Pulmonary artery endothelial cell (primary cell): ENCODE measurements at regions not wholly inside any gene's neighbourhood (a gene's known extent, or its start where the extent isn't known, plus 50 kb on each side); places are given as distances from the start of the nearest gene placed in this dataset.

Experiments used
- DNase-seq: peaks from one replicate; pipeline ENCODE4 v3.0.0-alpha.2; 2011; ENCODE audit warnings: low read depth, low spot score

DNA sequence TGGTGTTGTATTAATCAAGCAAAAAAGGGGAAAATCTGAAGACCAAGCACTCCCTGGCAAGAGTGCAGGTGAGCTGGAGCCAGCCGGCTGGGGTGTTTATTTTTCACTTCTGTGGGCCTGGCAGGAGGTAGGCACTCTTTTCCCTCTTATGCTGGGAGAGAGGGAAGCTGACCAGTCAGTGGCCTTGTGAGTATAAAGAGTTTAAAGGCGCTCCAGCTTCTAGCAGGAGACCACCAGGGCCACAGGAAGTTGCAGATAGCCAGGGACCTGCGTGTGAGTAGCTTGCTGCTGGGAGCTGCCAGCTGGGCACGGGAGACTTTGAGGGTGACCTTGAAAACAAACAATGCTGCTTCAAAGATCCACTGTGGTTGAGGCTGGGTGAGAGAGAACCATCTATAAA is 217.4 kb upstream of the PWP1 start:
- DNase-seq, result no peak

DNA sequence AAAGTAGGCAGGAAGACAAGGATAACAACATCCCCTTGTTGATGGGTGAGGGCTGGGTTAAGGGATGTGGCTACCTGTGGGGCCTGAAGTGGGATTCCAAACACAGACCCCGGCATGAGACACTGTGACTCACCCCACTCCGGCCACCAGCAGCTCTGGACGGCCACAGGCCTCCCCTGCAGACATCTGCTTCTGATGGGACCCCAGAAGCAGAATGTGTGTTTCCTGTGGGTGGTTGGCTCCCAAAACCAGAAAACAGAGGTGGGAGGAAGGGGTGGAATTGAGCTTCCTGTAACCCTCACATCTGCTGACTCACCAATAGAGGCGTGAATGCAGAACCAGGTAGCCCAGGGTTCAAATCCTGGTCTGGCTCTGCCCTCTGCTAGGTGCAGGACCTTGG is 216.6 kb upstream of the PWP1 start:
- DNase-seq, result no peak

DNA sequence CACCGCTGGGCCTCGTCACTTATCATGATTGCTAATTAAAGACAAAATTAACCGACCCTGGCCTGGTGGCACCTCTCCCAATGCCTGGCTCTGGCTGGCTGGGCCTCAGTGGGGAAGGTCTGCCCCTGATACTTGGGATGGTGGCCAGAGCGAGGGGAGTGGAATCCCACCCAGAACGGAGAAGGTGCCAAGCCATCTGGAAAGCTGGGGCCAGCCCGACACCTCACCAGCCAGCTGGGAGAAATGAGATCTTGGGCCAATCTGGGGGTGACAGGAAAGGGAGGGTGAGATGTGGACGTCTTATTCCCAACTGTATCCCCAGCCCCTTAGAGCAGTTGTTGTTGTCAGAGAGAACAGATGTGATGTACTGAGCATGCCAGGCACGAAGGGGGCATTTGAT is 215.0 kb upstream of the PWP1 start:
- DNase-seq, result no peak

DNA sequence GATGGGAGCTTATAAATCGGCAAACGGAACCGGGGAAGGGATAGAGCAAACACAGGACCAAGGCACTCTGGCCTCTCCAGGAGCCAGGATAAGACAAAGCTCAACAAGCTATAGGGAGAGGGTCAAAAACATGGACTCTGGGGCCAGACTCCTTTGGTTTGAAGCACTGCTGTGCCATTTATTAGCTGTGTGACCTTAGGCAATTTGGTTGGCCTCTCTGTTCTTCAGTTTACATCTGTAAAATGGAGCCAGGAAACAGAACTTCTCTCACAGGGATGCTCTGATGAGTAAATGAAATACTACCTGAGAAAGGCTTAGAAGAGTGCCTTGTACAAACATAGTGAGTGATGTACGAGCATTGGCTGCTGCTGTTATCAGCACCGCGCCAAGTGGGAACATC is 213.3 kb upstream of the PWP1 start:
- no peak for DNase-seq

DNA sequence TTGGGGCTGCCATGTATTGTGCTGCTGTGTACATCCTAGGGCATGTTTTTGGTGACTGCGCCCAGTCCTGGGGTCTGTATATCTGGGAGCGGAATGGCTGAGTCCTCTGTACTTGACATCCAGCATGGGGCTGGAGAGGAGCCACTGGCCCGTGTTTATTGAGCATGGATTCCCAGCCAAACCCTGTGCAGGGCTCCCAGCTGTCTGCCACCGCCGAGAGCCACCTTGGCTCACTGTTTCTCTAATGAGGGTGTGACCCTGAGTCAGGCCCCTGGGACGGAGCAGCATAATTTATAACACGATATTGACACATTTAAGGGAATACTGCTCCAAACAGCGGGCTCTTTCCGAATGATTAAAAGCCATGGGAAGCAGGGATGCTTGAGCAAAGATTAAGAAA is 211.5 kb upstream of the PWP1 start:
- DNase-seq, result no peak

DNA sequence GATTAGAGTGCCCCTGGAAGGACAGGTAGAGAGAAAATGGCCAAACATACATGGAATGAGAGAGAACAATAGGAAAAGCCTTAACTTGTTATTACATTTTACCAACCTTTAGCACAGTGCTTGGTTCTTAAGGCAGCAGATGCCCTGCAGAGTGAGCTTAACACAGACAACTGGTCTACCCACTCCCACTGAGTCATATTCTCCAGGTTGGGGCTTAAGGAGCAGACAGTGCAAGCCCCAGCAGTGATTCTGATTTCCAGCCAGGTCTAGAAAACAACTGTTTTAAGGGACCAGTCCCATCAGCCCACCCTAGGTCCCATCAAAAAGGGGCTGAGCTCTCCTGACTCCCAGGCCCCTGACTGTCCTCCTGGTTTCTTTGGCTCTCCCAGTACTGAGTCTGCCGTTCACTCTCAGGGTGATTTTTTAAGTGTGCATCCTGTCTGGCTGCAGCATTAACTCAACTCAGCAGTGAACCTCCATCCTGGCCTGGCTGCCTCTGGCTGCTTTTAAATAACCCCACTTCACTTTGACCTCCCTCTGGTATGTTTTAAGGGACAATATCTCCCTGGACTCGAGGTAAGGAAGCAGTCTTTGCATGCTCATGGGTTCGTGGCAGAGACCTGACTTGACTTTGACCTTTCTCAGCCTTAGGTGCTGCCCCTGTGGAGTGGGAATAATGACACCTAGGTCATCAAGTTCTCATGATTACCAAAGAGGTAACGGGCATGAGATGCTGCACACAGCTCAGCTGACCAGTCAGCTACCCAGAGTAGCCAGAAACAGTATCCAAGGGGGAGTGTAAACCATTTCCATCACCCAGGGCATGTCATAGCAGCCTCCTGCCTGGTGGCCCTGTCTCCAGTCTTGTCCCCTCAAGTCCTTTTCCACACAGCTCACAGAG is 210.7 kb upstream of the PWP1 start:
- no peak for DNase-seq

DNA sequence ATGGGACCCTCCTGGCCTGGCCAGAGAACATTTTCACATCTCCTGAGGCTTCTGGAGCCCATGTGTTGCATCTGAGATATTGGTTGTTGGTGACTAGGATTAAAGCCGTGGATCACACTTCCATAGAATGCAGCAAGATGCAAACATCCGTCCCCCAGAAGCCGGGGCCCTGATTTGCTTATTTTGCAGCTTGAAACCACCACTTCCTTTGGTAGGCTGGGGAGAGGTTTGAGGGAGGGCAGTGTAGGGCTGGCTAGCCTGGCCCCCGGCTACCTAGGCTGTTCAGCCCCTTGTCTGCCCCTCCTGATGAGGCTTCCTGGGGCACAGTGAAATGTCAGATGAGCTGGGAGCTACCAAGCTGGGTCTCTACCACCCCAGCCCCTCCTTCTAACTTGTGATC is 209.7 kb upstream of the PWP1 start:
- DNase-seq, result no peak

DNA sequence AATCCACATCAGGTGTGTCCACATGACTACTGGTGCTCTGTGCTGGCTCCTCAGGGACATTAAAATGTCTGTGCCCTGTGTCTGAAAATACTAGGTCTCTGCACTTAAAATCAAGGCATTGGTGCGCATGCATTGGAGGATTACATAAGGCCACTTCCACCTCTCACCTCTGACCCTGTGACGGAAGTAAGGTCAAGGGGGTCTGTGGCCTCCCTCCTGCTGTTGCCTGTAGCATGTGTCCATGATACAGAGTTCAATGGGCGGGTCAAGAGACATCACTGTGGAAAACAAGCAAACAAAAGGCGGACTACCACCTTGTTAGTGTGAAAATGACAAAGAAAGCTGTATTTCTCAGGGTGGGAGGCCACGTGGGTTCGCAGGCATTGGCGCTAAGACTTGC is 208.6 kb upstream of the PWP1 start:
- no peak for DNase-seq

DNA sequence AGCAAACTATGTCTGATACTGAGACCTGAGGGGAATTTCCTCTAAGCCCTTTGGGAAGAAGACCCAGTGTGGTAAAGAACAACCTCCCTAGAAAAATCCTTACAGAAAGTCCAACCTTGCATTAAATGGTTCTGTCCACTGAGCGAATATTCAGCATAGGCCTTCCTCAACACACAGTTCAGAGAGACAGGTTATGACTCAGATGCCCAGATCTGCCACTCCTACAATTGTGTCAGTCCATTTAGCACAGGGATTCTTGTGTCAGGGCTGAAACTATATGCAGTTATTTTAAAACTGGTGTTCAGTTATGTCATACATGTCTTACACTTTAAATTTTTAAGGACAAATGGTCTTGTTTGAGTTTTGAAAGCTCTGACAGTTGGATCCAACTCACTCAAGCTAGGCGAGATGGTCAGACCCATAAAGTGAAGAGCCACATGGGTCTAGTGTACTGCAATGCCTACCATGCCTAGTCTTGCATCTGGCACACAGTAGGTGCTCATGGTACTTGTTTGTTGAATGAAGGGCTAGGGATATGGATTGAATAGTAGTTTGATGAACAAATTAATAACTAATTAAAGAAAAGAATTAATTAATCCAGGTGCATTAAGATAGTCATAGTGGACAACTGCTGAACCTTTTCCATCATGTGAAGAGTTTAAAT is 207.5 kb upstream of the PWP1 start:
- DNase-seq, result no peak

DNA sequence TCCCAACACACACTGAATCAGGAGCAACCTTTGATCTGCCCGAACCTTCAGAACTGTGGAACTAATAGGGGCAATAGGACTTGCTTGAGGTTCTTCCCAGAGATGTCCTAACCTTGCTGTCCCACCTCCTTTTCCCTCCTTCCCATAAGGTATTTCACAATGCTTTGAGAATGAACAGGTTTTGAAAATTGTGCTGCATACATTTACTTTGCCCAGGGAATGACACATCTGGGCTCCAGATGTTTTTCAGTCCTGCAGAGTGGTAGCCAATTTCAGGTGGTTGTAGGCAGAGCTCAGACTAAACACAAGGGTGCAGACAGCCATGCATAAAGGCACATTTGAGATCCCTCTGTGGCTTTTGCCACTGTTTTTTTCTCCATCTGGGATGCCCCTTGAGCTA is 206.7 kb upstream of the PWP1 start:
- no peak for DNase-seq

DNA sequence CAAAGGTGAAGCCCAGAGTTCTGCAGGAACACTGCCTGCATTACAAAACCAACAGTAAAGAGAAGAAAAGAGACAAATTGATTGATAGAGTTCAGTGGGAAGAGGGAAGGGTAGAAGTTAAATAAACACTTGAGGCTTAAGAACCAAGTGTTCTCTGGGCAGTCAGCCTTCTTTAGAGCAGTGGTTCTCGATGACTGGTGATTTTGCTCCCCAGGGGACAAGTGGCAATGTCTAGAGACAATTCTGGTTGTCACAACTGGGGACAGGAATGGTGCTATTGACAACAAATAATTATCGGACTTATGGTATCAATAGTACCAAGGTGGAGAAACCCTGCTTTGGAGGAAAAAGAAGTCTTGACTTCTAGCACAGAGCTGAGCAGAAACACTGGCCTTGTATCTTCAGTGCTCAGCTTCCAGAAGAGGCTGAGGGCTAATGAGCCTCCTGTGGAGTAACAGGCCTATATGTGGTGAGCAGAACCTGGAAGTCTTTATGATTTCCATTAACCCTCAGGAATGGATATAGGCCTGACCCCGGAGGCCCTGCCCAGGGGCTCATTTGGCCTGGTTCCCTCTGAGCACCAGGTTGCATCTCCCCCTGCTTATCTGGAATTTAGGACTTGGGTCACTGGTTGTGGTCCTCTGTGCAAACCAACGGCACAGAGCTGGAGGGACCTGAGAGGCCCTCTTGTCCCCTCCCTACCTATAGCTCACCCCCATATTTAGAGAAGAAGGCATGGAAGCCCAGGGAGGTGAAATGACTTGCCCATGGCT is 204.6 kb upstream of the PWP1 start:
- no peak for DNase-seq

DNA sequence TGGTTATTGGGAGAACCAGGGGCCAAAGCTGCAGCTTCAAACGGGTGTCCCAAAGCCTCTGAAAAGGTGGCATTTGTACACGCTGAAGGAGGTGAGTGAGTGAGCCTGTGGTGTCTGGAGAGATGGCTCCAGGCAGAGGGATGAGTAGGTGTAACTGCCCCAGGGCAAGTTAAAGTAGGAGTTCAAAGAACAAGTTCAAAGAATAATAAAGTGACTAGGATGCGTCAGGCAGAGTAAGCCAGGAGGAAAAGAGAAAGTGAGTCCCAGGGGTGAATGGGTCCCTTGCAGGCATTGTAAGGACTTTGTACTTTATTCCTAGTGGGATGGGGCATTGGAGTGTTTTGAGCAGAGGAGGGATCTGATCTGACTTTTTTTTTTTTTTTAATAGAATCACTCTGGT is 201.4 kb upstream of the PWP1 start:
- no peak for DNase-seq

DNA sequence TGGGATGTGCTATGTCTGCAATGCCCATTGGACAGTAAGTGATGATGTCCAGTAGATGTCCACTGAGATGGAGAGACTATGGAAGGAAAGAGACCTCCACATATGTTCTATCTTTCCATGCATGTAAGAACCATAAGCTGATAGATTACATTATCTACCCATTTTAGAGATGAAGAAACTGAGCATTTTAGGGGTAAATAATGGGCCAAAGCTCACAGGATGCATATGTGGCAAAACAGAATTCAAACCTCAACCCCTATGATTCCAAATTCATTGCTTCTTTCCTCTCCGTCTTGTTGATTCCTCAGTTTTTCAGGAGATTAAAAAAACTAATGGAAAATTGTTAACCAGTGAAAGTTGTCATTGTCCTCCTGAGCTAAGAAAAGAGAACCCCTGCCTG is 200.7 kb upstream of the PWP1 start:
- DNase-seq, result no peak

DNA sequence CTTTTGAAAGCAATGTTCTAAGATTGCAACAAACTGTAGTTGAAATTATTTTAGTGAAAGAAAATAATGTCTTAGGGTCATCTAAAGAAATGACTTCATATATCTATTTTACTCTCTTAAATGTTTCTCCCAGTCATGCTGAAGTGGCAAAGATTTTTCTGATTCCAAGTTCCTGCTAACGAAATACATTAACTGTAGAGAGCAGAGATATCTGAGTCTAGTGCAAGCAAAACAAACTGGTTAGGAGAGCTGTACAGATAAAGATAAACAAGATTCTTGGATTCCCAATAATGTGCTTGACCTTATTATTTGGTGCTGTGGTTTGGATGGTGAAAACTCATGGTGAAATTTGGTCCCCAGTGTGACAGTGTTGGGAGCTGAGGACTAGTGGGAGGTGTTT is 199.9 kb upstream of the PWP1 start:
- DNase-seq, result no peak

DNA sequence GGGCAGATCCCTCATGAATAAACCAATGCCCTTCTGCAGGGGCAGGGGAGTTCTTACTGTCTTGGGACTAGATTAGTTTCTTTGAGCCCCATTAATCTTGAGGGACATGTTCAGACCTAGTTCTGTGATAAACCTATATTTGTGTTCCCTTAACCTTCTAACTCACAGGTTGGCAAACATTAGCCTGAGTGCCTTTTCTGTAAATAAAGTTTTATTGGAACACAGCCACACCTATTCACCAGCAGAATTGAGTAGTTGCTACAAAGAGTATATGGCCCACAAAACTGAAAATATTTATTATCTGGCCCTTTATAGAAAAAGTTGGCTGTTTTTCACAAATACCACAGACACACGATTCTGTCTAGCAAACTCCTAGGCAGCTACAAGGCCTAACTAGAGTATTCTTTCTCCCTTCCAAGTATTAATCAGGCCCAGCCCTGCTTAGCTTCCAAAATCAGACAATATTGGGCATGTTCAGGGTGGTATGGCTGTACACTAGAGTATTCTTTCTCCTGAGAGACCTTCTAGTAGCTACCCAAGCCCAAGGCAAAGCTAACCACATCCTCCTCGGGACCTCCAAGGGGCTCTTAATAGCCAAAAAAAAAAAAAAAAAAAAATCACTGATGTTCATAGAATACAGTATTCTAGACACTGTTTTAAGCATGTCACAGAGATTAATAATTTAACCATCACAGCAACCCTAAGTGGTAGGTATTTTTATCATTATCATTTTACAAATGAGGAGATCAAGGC is 199.3 kb upstream of the PWP1 start:
- no peak for DNase-seq

DNA sequence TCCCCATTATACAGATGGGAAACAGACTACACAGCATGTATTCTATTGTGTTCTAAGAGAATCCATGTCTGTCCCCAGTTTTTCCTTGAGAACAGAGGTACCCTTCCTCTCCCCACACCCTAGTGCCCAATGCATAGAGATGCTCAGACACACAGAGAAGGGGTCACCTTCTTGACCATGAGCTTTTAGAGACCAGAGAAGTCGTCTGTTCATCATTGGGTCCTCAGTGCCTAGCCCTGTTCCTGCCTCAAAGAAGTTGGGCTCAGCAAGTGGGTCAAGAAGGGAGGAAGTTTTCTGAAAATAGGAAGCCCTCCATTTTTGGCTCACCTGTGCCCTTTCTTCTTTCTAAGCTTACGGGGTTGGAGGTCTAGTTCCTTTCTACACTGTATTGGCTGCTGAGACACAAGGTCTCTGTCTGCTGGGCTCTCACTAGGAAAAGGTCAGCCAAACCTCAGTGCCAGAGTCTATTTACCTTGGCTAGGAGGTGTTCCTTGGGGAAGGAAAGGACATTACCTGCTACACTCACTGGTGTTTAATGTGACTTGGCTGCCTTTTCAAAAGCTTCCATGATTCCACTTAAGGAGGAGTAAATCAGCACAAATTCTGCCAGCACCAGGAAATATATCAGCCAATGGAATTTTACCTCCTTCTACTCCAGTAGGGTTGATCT is 198.5 kb upstream of the PWP1 start:
- no peak for DNase-seq

DNA sequence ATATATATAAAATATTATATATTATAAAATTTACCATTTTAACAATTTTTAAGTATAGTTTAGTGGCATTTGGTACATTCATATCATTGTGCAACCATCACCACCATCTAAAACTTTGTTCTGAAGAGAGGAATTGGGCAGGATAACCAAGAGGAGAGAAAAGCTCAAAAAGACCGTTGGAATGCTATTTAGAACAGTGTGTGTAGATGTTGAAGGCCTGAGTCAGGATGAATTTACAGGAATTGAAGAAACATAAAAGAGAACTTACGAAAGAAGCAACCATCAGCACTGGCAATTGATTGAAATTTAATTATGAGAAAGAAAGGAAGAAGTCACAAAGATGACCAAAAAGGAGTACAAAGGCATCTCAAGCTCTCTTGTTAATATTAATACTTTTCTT is 196.9 kb upstream of the PWP1 start:
- DNase-seq, result no peak

DNA sequence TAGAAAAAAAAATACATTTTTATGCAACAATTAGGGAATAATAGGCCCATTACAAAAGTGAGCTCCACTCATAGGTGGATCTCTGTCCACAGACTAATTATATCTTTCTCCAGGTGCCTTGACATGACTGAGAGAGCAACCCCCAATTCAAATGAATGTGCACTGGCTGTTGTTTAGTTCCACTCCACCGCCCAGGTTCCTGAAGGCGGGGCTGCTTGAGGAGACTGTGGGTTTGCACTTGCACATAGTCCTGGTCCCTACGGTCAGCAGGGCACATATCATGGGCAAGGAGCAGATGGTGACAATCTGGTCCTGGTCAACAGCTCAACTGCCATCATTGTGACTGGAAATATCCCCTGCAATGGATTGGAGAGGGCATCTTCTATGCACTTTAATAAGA is 195.6 kb upstream of the PWP1 start:
- no peak for DNase-seq

DNA sequence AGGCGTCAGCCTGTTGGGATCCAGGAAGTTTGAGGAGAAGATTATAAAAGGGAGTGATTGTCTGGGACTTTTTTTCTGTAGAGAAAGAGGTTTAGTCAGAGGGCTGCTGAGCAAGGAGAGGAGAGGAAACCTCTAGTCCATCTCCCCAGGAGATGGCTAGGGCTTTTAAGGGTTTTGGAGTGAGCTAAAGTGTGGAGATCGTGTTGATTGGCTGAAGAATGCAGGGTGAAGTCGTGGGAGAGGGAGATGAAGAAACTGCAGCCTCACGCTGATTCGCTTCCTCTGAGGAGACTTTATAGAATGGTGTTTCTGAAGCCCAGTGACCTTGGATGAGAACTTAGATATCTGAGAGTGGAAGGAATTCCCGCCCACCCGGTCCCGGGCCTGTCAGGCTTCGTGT is 193.7 kb upstream of the PWP1 start:
- no peak for DNase-seq

DNA sequence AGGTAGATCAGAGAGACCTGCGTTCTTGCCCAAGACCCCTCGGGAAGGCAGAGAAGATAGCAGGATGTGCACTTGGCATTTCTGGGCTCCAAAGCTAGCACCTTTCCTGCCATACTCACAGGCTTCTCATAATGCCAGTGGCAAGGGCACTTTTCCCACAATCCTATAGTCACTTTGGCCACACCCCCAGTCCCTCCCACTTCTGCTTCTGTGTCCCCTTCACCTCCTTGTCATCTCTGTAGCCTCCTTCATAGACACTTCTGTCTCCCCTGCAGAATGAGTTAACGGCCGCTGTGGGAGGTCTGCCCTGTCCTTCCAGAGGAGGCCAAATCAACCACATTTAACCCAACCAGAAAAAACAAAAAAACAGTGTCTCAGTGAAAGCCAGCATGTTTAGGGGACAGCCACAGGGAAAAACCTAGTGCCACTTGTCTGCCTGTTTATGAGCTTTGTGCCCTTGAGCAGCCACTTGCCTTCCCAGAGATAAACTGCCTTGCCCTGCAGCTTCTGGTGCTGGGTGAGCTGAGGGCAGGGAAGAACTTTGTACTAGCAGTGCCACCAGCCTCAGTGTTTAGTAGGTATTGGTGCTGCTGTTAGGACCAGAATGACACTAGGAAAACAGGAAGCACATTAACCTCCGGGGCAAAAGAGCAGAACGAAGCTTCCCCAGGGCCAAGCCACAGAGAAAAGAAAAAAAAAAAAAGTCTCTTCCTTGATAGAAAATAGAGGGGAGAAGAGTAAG is 193.0 kb upstream of the PWP1 start:
- no peak for DNase-seq

DNA sequence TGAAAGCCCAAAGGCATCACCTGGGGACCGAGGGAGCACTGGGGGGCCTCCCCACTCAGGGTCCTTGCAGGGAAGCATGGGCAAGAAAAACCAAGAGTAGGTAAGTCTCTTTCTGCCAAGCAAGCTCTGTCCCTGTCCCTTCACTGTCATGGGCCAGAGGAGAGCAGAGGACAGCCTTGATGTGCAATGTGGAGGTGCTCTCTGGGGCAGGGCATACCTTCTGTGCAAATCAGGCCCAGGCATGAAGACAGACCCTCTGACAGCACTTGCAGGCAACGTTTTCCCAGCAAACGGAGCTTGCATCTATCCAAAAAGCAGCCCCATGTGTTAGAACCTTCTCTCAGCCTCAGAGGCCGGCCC is 192.5 kb upstream of the PWP1 start:
- no peak for DNase-seq
